ENCODE measurements at regions not wholly inside any gene's neighbourhood (a gene's known extent, or its start where the extent isn't known, plus 50 kb on each side); places are given as distances from the start of the nearest gene placed in this dataset.

- Histone ChIP-seq H3K27me3 (ENCODE audit: control insufficient read depth in 2 of 2, insufficient read depth in 2 of 2, low read length in 2 of 2) (no peaks in the 10 kb centered on the region), H3K4me1 (ENCODE audit: control insufficient read depth in 2 of 2, insufficient read depth in 2 of 2, low read length in 2 of 2) (no peaks in the 10 kb centered on the region), H3K9ac (ENCODE audit: low read depth in 1 of 2, low read length in 2 of 2) (no peak overlapping the region), H3K9me3 (ENCODE audit: control insufficient read depth in 2 of 2, low read length in 2 of 2) (no peaks in the 10 kb centered on the region), H3K36me3 (ENCODE audit: control insufficient read depth in 2 of 2, insufficient read depth in 2 of 2, low read length in 2 of 2) (no peaks in the 10 kb centered on the region), H3K27ac (ENCODE audit: low read depth in 2 of 2, low read length in 2 of 2) (no peak overlapping the region), H3K4me3 (ENCODE audit: low read length in 2 of 2) (no peak overlapping the region)
Measured at GRCh38 chr11:119804698-119805097, 75.7 kb upstream of the NECTIN1 start.

DNA sequence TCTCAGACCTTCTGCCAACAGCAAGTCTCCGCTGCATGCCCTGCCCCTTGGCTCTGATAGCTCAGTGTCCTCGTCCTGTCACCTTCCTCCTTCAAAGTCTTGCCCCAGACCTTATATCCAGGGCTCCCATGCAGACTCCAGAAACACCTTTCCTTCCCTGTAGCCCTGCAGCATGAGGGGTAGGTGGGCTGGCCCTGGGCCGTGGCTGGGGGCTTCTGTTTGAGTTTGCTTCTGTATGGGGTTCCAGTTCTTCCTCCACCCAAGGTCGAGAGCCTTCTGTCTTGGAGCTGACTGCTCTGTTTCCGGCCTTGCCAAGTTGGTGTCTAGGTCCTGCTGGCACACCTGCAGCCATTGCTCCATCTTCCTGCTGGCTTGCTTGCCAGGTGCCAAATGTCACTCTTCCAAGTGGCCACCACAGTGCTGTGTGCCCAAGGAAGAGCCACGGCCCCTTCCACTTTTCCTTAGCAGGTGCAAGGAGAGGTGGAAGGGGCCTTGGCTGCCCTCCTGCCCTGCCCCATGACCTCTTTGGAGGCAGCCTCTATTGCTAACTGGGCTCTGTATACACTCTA lies 74.8 kb upstream of the NECTIN1 start:
- H3K36me3 ChIP-seq (ENCODE audit: control insufficient read depth in 2 of 2, insufficient read depth in 2 of 2, low read length in 2 of 2), result no peaks in the 10 kb centered on the region
- H3K9ac ChIP-seq (ENCODE audit: low read depth in 1 of 2, low read length in 2 of 2), result no peak overlapping the region
- no peaks in the 10 kb centered on the region for H3K4me1 ChIP-seq (ENCODE audit: control insufficient read depth in 2 of 2, insufficient read depth in 2 of 2, low read length in 2 of 2)
- H3K9me3 ChIP-seq (ENCODE audit: control insufficient read depth in 2 of 2, low read length in 2 of 2), result no peaks in the 10 kb centered on the region
- H3K27ac ChIP-seq (ENCODE audit: low read depth in 2 of 2, low read length in 2 of 2), result no peak overlapping the region
- H3K4me3 ChIP-seq (ENCODE audit: low read length in 2 of 2), result no peak overlapping the region
- H3K27me3 ChIP-seq (ENCODE audit: control insufficient read depth in 2 of 2, insufficient read depth in 2 of 2, low read length in 2 of 2), result no peaks in the 10 kb centered on the region

DNA sequence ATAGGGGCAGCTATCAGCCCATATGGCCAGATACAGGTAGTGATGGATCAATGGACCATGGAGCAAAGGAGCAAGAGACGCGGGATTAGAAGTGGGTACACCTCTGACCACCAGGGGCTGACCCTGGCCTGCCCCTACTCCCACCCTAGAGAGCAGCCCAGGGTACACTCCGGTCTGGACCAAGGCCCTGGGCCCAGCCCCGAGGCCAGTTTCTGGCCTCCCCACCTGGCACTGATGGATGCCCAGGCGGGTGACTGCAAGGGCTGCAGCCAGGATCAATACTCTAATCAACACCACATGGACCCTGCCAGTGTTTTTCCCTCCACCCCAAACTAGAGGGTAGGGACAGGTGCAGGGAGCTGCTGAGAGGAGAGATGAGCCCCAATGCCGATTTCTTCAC lies 74.1 kb upstream of the NECTIN1 start:
- Histone ChIP-seq H3K27ac (ENCODE audit: low read depth in 2 of 2, low read length in 2 of 2) (no peak overlapping the region), H3K9ac (ENCODE audit: low read depth in 1 of 2, low read length in 2 of 2) (no peak overlapping the region), H3K9me3 (ENCODE audit: control insufficient read depth in 2 of 2, low read length in 2 of 2) (no peaks in the 10 kb centered on the region), H3K27me3 (ENCODE audit: control insufficient read depth in 2 of 2, insufficient read depth in 2 of 2, low read length in 2 of 2) (no peaks in the 10 kb centered on the region), H3K4me1 (ENCODE audit: control insufficient read depth in 2 of 2, insufficient read depth in 2 of 2, low read length in 2 of 2) (no peaks in the 10 kb centered on the region), H3K36me3 (ENCODE audit: control insufficient read depth in 2 of 2, insufficient read depth in 2 of 2, low read length in 2 of 2) (no peaks in the 10 kb centered on the region), H3K4me3 (ENCODE audit: low read length in 2 of 2) (no peak overlapping the region)

DNA sequence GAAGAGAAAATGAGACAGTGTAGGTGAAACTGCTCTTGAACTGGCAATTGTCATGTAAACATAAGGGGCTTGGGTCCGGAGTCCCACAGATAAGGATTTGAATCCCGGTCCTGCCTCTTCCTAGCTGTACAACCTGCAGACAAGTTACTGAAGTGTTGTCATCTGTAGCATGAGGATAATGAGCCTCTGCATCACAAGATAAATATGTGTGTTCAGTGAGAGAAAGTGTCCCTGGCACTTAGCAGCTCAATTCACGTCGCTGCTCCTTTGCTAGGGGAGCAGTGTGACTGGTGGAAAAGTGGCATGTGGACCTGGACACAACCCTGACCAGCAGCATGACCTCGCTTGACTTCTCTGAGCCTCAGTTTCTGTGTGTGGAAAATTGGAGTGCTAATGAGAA lies 73.7 kb upstream of the NECTIN1 start:
- Histone ChIP-seq H3K4me1 (ENCODE audit: control insufficient read depth in 2 of 2, insufficient read depth in 2 of 2, low read length in 2 of 2) (no peaks in the 10 kb centered on the region), H3K36me3 (ENCODE audit: control insufficient read depth in 2 of 2, insufficient read depth in 2 of 2, low read length in 2 of 2) (no peaks in the 10 kb centered on the region), H3K9ac (ENCODE audit: low read depth in 1 of 2, low read length in 2 of 2) (no peak overlapping the region), H3K27me3 (ENCODE audit: control insufficient read depth in 2 of 2, insufficient read depth in 2 of 2, low read length in 2 of 2) (no peaks in the 10 kb centered on the region), H3K27ac (ENCODE audit: low read depth in 2 of 2, low read length in 2 of 2) (no peak overlapping the region), H3K4me3 (ENCODE audit: low read length in 2 of 2) (no peak overlapping the region), H3K9me3 (ENCODE audit: control insufficient read depth in 2 of 2, low read length in 2 of 2) (no peaks in the 10 kb centered on the region)

DNA sequence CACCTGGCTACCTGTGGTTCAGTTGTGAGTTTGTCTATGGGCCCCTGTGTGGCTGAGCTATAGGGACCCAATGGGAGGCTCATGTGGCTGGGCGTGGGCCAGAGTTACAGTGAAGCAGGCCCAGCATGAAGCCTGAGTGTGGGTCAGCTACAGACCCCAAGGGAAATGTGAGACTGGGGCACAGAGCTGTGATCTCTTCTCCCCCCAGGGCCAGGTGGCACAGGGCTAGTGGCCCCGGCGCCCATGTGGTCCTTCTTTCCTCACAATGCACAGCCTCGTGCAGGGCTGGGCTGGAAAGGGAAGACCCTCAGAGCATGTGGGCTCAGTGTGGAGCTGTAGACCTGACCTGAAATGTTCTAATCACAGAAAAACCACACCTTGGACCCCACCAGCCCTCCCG lies 71.6 kb upstream of the NECTIN1 start:
- Histone ChIP-seq H3K4me1 (ENCODE audit: control insufficient read depth in 2 of 2, insufficient read depth in 2 of 2, low read length in 2 of 2) (no peaks in the 10 kb centered on the region), H3K9ac (ENCODE audit: low read depth in 1 of 2, low read length in 2 of 2) (no peak overlapping the region), H3K27me3 (ENCODE audit: control insufficient read depth in 2 of 2, insufficient read depth in 2 of 2, low read length in 2 of 2) (no peaks in the 10 kb centered on the region), H3K36me3 (ENCODE audit: control insufficient read depth in 2 of 2, insufficient read depth in 2 of 2, low read length in 2 of 2) (no peaks in the 10 kb centered on the region), H3K27ac (ENCODE audit: low read depth in 2 of 2, low read length in 2 of 2) (no peak overlapping the region), H3K4me3 (ENCODE audit: low read length in 2 of 2) (no peak overlapping the region), H3K9me3 (ENCODE audit: control insufficient read depth in 2 of 2, low read length in 2 of 2) (no peaks in the 10 kb centered on the region)

DNA sequence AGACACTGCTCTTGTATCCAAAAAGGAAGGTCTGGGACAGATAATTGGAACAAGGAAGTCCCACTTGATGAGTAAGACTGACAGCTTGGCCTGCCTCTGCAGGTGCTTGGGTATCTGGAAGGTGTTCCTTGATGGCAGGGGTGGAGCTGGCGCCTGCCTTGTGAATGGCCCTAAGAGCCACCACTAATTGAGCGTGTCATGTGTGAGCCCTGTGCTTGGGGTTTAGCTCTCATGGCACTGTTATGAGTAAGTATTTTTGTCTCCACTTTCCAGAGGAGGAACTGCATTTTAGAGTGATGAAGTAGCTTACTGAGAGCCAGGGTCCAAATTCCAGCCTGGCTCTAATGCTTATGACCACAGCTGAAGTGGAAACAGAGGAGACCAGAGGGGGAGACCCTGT lies 71.2 kb upstream of the NECTIN1 start:
- H3K9ac ChIP-seq (ENCODE audit: low read depth in 1 of 2, low read length in 2 of 2), result no peak overlapping the region
- no peaks in the 10 kb centered on the region for H3K9me3 ChIP-seq (ENCODE audit: control insufficient read depth in 2 of 2, low read length in 2 of 2)
- H3K27me3 ChIP-seq (ENCODE audit: control insufficient read depth in 2 of 2, insufficient read depth in 2 of 2, low read length in 2 of 2), result no peaks in the 10 kb centered on the region
- no peaks in the 10 kb centered on the region for H3K36me3 ChIP-seq (ENCODE audit: control insufficient read depth in 2 of 2, insufficient read depth in 2 of 2, low read length in 2 of 2)
- no peak overlapping the region for H3K27ac ChIP-seq (ENCODE audit: low read depth in 2 of 2, low read length in 2 of 2)
- H3K4me3 ChIP-seq (ENCODE audit: low read length in 2 of 2), result no peak overlapping the region
- H3K4me1 ChIP-seq (ENCODE audit: control insufficient read depth in 2 of 2, insufficient read depth in 2 of 2, low read length in 2 of 2), result no peaks in the 10 kb centered on the region

DNA sequence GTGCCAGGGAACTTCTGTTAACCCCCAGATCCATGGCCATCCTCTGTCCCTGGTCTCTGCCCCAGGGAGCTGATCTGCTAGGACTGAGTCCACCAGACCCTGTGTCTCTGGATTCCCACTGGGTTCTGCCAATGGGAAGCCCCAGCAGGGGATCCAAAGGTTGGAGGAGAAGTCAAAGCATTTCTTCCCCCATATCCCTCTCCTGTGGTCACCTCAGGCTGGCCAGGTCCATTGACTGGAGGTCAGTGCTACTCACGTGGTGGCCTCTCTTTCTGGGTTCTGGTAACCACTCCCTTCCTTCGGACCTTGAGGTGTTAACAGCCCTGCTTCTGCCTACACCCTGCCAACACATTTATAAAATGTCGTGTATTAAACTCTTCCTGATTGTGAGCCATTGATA lies 69.7 kb upstream of the NECTIN1 start:
- no peak overlapping the region for H3K27ac ChIP-seq (ENCODE audit: low read depth in 2 of 2, low read length in 2 of 2)
- no peak overlapping the region for H3K4me3 ChIP-seq (ENCODE audit: low read length in 2 of 2)
- no peaks in the 10 kb centered on the region for H3K4me1 ChIP-seq (ENCODE audit: control insufficient read depth in 2 of 2, insufficient read depth in 2 of 2, low read length in 2 of 2)
- no peak overlapping the region for H3K9ac ChIP-seq (ENCODE audit: low read depth in 1 of 2, low read length in 2 of 2)
- no peaks in the 10 kb centered on the region for H3K27me3 ChIP-seq (ENCODE audit: control insufficient read depth in 2 of 2, insufficient read depth in 2 of 2, low read length in 2 of 2)
- H3K36me3 ChIP-seq (ENCODE audit: control insufficient read depth in 2 of 2, insufficient read depth in 2 of 2, low read length in 2 of 2), result no peaks in the 10 kb centered on the region
- no peaks in the 10 kb centered on the region for H3K9me3 ChIP-seq (ENCODE audit: control insufficient read depth in 2 of 2, low read length in 2 of 2)

- H3K27me3 ChIP-seq (ENCODE audit: control insufficient read depth in 2 of 2, insufficient read depth in 2 of 2, low read length in 2 of 2), result no peaks in the 10 kb centered on the region
- H3K4me1 ChIP-seq (ENCODE audit: control insufficient read depth in 2 of 2, insufficient read depth in 2 of 2, low read length in 2 of 2), result no peaks in the 10 kb centered on the region
- H3K27ac ChIP-seq (ENCODE audit: low read depth in 2 of 2, low read length in 2 of 2), result no peak overlapping the region
- no peak overlapping the region for H3K9ac ChIP-seq (ENCODE audit: low read depth in 1 of 2, low read length in 2 of 2)
- H3K9me3 ChIP-seq (ENCODE audit: control insufficient read depth in 2 of 2, low read length in 2 of 2), result no peaks in the 10 kb centered on the region
- H3K36me3 ChIP-seq (ENCODE audit: control insufficient read depth in 2 of 2, insufficient read depth in 2 of 2, low read length in 2 of 2), result no peaks in the 10 kb centered on the region
- no peak overlapping the region for H3K4me3 ChIP-seq (ENCODE audit: low read length in 2 of 2)
Measured at GRCh38 chr11:119797736-119798135, 68.7 kb upstream of the NECTIN1 start.

DNA sequence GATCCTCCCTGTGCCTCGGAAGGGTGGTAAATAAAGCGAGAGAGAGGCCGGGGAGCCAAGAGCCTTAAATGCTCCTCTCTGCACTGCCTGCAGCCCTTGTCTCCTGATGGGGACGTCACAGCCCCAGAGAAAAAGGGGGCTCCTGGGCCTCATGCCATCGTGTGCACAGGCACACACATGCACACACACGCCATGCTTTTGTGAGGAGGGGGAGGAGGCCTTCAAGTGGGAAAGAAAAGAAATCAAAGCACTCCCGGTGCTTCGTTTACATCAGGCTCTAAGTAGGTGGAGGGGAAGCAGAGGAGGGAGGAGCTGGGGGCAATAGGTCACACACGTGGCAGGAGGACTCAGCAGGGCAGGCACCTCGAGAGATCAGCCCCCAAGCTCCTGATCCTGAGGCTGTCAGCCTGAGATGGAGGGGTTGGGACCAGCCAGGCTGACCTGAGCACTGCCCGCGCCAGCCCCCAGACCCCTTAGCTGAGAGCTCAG lies 68.2 kb upstream of the NECTIN1 start:
- Histone ChIP-seq H3K36me3 (ENCODE audit: control insufficient read depth in 2 of 2, insufficient read depth in 2 of 2, low read length in 2 of 2) (no peaks in the 10 kb centered on the region), H3K27me3 (ENCODE audit: control insufficient read depth in 2 of 2, insufficient read depth in 2 of 2, low read length in 2 of 2) (no peaks in the 10 kb centered on the region), H3K9me3 (ENCODE audit: control insufficient read depth in 2 of 2, low read length in 2 of 2) (no peaks in the 10 kb centered on the region), H3K27ac (ENCODE audit: low read depth in 2 of 2, low read length in 2 of 2) (no peak overlapping the region), H3K4me3 (ENCODE audit: low read length in 2 of 2) (no peak overlapping the region), H3K4me1 (ENCODE audit: control insufficient read depth in 2 of 2, insufficient read depth in 2 of 2, low read length in 2 of 2) (no peaks in the 10 kb centered on the region), H3K9ac (ENCODE audit: low read depth in 1 of 2, low read length in 2 of 2) (no peak overlapping the region)

DNA sequence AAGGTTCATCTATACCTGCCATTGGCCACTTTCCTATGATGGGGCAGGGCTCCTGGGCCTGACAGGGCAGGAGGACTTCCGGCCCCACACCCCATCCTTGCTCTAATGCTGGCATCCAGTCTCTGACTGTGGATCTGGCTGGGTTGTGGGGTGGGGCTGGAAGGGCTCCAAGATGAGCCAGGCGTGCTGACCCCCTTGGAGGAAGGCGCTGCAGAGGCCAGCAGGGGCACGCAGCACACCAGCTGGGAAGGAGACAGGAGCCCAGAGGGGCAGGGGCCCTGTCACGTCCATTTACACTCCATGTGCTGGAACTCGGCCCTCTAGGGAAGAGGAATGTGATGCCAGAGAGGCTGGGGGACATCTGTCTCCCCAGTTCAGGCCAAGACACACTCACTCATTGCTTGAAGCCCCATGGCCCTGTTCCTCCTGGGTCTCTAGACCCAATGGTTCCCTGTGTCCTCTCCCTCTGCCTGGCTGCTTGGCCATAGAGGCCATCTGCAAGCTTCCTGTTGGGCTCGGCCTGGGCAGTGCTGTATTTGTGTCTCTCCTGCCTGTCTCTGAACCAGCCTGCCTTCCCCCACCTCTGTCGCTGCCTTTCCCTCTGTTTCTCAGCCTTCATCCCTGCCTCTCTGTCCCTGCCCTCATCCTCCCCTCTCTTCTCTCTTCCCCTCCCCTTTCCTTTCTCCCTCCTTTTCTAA lies 67.5 kb upstream of the NECTIN1 start:
- Histone ChIP-seq H3K36me3 (ENCODE audit: control insufficient read depth in 2 of 2, insufficient read depth in 2 of 2, low read length in 2 of 2) (no peaks in the 10 kb centered on the region), H3K9ac (ENCODE audit: low read depth in 1 of 2, low read length in 2 of 2) (no peak overlapping the region), H3K4me1 (ENCODE audit: control insufficient read depth in 2 of 2, insufficient read depth in 2 of 2, low read length in 2 of 2) (no peaks in the 10 kb centered on the region), H3K4me3 (ENCODE audit: low read length in 2 of 2) (no peak overlapping the region), H3K27ac (ENCODE audit: low read depth in 2 of 2, low read length in 2 of 2) (no peak overlapping the region), H3K9me3 (ENCODE audit: control insufficient read depth in 2 of 2, low read length in 2 of 2) (no peaks in the 10 kb centered on the region), H3K27me3 (ENCODE audit: control insufficient read depth in 2 of 2, insufficient read depth in 2 of 2, low read length in 2 of 2) (no peaks in the 10 kb centered on the region)

Measured in mucosa of rectum (tissue), 2 donors.